ENCODE measurements at regions not wholly inside any gene's neighbourhood (a gene's known extent, or its start where the extent isn't known, plus 50 kb on each side); places are given as distances from the start of the nearest gene placed in this dataset.
A peak's percentile ranks its signal among the peaks of the same experiment; 100 is the strongest.

DNA sequence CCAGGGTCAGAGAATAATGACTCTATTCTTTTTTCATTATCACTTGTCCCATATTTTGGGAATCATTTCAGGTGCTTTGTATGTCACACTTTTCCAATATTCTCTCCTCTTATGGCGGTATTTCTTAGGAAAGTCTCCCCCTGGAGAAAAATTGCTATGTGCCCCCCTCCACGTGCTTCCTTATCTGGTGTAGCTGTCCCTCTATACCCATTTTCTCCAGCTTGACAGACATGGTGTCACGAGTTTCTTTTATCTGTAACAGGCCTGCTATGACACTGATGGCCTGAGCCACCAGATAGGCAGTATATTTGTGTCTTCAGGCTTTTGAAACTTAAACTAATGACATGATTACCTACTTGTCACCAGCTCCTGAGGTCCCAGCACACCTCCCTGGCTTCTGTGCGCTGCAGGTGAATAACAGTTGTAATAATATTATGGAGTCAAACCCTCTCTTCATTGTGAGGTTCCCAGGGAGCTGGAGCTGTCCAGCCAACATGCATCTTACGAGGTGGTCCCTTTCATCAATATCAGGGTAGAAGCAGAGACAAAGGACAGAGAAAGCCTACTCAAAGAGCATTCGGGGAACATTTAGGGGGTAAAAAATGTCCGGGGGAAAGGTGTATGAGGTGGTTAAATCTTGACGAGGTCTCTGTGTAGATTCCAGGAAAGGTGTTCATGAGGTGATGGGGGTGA, 71.2 kb upstream of the DUSP10 start:
- no peak for DNase-seq (ENCODE audit: low spot score)

DNA sequence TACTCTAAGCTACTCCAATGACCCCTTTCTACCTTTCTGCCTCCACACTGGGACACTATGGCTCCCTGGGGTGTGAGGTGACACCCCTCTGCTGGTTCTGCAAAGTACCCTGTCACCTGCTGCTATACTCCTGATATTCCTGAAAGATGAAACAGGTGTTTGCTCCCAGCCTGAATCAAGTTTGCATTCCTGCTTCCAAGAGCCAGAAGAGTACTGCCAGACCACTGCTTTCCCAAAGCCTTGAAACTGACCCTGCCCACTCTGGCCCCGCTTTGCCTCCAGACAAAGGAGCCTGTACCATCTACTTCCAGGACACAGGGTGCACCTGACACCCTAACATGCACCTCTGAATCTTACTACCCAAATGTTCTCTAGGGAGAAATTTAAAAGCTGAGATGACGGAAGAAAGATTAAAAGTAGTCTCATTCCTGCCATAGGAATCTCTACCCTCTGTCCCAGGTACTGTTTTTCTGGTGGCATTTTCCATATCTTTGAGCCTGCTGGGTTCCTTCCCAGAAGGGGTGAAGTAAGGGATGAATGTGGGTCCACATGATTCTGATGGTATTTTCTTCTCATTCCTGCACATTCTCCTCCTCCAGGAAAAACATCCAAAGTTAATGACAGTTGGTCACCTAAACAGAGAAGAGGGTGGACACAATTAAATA, 70.3 kb upstream of the DUSP10 start:
- no peak for DNase-seq (ENCODE audit: low spot score)

DNA sequence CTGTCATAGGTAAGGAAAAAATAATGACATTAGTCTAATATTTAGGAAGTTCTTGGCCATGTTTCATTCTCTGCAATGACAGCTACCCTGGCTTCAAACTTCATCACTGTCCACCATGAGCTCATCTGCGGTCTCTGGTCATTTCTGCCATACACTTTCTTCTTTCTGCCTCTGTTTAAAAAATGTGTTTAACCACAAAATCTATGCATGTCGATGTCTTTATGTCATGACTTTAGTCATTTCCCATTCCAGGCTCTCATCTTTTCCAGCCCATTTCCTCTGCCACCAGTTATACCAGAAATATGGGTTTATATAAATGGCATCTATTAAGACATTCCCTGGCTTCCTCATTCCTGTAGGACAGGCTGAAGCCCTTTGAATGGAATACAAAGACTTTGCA, 68.5 kb upstream of the DUSP10 start:
- DNase-seq (ENCODE audit: low spot score), result peak; percentile 91

DNA sequence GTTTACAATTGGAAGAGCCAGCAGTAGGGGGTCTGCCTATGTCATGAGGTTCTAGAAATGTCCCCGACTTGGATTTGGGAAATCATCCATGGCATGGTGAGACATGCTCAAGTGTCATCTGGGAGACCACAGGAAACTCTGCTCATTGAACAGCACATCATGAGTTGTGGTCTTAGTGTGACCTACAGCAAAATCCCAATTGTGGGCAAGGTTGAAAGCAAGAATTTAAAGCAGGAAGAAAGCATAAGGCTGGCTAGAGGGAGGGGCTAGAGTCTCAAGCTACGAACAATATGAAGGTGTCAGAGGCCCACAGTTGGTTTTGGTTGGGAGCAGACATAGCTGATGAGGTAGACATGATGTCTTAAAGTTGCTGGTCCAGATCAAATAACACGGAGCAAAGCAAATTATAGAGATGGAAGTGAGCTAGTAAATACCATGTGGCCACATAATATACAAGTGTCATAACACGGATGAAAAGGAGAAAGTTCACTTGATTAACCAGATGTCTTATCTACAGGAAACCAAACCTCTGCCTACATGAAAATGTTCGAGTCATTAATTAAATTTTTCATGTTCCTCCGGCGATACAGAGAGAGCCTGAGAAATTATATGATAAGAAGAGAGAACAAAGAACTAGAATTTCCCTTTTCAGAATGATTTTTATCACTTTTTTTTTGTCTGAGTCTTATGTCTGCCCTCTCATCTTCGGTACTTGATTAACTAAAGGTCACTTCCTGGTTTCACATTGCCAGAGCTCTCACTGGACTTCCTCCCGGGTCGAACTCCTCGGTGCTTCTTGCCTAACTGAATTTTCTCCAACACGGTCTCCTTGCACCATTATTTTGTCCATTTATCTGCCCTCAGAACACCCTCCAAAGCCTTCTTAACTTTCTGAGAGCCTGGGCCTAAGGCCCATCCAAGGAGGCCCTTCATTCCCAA, 67.5 kb upstream of the DUSP10 start:
- DNase-seq (ENCODE audit: low spot score), result peak; percentile 80

DNA sequence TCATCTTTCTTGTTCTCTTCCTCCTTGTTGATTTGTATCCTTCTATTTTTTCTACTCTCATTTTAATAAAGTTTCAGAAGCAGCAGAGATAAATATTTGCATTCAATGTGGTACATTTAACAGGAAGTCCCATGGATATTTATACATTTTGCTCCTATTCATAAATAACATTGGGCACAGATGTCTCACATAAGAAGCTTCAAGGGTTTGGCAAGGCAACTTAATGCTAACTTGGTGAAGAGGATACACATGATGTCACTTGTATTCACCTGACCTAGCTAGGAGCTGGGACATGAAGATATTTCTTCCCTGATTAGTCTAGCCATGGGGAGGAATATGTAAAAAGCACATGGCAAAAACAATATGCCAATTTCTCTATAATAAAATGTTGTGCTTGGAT, 65.1 kb upstream of the DUSP10 start:
- no peak for DNase-seq (ENCODE audit: low spot score)

DNA sequence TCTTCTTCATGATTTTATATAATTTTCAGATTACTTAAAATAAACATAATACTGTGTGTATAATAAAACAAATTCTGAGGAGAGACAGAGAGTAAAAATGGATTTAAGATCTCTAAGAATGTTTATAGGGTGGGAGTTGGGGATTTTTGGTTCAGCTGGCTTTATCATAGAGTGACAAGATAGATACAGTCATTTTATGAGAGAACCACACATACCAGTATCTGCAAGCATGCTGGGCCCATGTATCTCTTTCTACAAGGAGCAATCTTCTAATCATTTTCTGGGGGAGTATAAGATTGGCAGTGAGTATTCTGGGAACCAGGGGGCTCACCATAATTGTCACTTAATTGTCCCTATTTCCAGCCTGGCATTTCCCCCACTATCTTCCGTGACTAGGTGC, 64.3 kb upstream of the DUSP10 start:
- DNase-seq (ENCODE audit: low spot score), result no peak

DNA sequence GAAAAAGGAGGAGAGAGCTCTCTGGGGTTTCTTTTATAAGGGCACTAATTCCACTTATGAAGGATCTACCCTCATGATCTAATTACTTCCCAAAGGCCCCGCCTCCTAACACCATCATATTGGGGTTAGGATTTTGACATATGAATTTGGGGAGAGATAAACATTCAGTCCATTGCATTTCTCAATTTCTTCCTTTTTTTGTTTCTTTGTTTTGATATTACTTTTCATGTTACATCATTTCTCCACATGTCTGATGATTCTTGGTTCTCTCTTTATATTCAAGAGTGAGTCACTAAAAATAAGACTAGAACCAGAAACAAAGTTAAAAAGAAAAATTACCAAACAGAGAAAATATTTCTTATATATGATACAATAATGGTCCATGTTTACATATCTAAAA, 63.2 kb upstream of the DUSP10 start:
- no peak for DNase-seq (ENCODE audit: low spot score)

DNA sequence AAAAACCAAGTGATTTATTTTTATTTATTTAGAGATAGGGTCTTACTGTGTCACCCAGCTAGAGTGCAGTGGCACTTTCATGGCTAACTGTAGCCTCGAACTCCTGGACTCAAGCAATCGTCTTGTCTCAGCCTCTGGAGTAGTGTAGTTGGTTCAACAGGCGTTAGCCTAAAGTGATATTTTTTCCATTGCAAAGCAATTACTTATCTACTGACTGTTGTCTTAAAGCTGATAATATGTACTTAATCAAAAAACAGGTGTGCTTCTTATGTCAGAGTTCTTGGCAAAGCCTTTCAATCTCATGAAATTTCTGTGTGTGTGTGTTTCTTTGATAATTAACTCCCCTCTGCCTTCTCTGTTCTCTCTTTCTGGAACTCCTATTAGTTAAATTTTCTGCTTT, 62.4 kb upstream of the DUSP10 start:
- DNase-seq (ENCODE audit: low spot score), result no peak

DNA sequence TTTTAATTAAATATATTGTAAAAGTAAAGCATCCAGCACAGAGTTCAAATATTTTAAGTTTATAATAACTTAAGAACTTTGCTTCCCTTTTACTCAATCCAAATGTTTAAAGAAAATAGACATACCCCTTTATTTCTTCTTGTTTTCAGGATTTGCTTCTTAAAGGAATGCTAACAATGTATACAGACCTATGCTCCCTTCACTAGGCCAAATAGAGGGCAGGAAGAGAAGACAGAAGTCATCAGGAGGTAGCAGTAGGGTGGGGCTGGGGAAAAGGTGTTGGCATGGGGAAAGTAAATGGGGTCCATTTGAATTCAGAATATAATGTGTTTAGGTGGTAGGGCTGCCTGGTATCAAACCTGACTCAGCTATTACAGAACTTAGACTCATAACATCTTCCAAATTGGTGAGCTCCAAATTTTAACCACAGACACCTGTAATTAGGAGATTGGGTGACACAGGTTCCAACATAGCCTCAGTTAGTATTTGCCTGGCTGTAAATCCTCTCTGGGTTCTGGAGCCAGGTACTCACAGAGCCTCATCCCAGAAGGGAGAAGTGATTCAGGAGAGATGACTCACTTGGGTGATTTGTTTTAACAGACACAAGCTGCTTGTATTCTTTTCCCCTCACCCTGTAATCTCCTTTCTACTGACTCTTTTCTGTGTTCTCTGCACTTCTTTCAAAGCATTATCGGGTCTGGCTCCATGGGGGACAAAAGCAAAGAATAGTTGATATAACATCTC, 60.1 kb upstream of the DUSP10 start:
- DNase-seq (ENCODE audit: low spot score), result peak; percentile 80

DNA sequence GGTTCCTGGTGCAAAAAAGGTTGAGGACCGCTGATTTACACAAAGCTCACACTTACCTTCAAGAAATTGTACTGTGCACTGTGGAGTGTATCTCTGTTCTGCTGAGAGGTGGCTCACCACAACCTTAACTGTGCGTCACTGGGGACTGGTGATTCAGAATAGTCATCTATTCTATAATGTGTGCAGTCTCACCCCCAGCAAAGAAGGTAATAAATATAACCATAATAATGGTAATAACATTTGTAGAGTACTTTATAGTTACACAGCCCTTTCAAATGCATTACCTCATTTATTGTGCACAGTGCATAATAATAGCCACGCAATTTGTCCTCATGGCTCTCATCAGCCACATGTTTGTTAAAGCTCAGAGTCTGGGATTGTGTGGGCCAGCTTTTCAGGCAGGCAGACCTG, 59.4 kb upstream of the DUSP10 start:
- no peak for DNase-seq (ENCODE audit: low spot score)

DNA sequence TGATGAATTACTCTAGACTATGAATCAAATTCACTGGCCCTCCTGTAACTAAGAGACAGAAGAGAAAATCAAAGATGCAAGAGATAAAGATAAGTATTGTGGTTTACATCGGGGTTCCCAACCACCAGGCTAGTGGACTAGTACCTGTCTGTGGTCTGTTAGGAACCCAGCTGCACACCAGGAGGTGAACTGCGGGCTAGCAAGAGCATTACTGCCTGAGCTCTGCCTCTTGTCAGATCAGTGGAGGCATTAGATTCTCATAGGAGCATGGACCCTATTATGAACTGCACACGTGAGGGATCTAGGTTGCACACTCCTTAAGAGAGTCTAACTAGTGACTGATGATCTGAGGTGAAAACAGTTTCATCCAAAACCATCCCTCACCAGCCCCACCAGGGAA, 58.9 kb upstream of the DUSP10 start:
- no peak for DNase-seq (ENCODE audit: low spot score)

DNA sequence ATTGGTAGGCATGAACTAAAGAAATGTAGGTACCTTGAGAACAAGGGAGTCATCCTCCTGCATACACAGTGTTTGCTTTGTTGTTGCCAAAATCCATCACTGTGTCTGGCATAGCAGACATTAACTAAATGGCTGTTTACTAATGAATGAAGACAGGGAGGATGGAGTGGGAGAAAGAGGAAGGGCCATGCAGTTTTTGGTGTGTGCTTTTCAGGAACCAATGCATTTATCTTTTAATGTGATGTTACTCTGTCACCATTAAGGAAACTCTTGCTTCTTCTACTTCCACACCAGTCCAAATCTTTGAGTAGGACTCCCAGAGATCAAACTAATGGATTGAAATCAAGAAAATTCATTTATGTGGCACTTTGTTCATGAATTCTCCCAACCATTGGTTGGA, 55.6 kb upstream of the DUSP10 start:
- DNase-seq (ENCODE audit: low spot score), result no peak

DNA sequence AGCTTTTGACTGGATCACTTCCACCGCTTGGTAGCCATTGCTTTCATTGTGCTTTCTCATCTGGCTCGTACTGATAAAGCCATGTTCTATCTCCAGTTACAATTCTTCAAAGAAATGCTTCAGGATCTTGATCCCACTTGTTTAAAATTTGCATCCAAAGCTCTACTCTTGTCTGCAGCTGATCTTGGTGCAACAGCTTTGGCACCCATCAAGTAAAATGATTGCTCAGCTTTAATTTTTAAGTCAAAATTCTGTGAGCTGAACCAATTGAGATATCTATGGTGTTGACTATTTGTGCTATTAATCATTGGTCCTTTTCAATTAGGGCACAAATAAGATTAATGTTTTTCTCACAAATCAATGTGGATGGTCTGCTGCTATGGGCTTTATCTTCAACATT, 54.8 kb upstream of the DUSP10 start:
- no peak for DNase-seq (ENCODE audit: low spot score)

DNA sequence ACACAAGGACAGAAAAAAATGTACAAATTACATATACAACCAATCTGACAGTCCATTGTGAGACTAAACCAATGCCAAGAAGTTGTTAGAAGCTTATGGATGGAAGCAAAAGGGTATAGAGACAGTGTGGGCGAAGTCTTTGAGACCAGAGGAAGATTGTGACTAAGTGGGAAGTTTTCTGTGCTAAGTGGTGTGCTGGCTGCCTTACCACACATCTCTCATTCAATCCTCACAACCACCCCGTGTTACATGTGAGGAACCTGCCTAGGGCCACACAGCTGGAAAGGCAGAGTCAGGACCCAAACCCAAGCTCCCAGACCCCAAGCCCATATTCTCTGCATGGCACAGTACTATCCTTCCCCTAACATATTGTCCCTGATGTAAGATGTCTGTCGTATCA, 53.5 kb upstream of the DUSP10 start:
- no peak for DNase-seq (ENCODE audit: low spot score)

DNA sequence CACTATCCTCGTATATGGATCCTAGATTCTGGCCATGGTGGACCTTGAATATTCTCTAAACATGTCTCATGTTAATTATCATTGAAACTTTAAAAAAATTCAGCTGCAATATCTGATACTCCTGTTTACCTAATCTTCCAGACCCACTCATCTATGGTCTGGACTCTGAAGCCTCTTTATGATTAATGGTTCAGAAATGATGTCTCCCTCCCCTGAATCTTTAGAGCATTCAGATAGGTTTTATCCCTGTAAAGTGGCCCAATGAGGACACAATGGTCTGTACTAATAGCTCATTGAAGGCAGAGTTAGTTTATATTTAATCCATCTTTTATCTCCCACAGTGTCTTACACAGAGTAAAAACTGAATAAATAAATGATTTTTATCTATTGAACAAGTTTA, 53.0 kb upstream of the DUSP10 start:
- peak; percentile 83 for DNase-seq (ENCODE audit: low spot score)

DNA sequence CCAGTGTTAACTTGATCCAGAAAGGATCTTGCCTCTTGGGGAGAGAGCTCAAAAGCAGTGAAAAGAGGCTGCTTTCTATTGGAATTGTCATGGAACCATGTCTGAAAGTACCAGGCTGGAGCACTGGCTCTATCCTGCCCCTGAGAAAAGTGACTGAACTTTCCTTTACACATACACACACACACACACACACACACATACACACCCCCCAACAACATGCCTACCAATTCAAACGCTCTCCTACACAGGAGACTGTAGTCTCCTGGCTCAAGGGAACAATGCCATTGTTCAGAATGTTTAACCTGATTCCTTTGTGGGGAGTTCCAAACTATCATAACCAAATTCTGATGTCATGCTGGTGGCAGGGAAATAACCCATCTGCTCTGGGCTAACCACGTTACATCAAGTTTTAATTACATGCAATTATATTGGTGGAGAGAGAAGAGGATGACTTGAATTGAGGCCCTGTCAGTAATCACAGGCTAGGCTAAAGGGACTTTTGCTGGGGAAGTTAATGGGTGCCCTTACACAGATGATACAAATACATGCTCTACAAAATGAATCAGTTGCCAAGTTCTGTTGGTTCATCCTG, 52.3 kb upstream of the DUSP10 start:
- DNase-seq (ENCODE audit: low spot score), result peak; percentile 95

DNA sequence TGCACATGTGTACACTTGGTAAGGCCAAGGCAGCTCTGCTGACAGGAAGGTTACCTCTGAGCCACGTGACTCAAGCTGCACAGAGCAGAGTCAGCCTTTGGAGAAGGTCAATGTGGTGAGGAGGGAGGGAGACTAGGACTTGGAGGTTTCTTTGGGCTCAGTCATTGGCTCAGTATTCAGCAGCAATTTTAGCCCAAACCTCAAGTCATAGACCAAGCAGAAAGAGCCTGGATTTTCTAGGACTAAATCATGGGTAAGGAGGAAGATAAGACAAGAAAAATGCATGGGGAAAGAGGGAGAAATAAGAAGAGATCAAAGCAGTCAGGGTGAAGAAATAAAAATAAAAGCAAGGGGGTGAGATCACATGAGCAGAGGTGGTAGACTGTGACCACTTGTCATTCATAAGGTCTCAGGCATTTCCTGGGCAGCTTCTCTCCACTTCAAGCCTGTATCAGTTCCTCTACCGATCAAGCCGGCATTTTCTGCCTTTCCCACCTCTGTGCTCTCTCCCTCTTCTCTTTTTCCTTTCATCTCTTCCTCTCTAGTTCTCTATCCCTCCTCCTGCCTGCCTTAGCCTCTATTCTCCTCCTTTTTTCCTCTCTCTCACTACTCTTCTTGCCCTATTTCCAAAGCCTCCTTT, 51.7 kb upstream of the DUSP10 start:
- DNase-seq (ENCODE audit: low spot score), result peak; percentile 92

DNA sequence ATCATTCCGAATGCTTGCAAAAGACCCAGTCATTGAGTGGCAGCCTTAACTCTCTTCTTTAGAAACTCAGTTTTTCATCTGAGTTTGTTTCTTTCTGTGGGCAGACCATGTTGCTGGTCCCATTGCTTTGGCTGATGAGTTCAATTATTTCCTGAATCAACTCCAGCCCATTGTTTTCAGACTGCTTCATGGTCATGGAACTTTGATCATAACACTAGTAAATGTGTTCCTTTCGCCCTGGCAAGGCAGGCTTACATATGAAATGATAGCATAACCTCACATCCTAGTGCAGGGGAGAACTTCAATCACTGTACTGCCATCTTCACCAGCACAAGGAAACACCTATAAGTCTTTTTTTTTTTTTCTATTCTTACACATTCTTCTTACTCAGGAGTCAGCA, 50.0 kb upstream of the DUSP10 start:
- no peak for DNase-seq (ENCODE audit: low spot score)

All from kidney tubule cell (primary cell).